ENCODE measurements at regions not wholly inside any gene's neighbourhood (a gene's known extent, or its start where the extent isn't known, plus 50 kb on each side); places are given as distances from the start of the nearest gene placed in this dataset.

DNA sequence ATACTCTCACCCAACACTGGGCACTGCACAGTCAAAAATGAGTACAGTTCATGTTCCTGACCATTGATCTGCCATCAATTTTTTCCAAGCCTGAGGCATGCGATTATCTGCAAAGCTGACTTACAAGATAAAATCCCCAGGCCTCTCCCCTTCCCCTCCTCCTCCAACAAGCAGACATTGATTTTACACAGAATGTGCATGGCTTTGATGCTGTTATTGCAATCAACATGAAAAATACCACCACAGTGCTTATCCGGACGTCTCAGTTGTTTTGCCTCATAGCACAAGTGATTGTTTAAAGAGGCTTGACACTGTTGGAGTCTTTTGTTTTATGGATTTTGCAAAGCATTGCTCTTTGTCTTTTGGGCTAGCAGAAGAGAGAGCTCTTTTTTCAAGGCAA, 163.8 kb downstream of the TOX3 start:
- Histone ChIP-seq H3K9me2 (replicated peaks; ENCODE audit: low read depth, low read length) (no peaks in the 10 kb centered on the region), H3K9me3 (ENCODE audit: insufficient read depth, low read depth, low read length) (no peaks in the 10 kb centered on the region), H4K20me1 (ENCODE audit: insufficient read depth, low read length, poor library complexity, severe bottlenecking) (no peaks in the 10 kb centered on the region), H3K4me2 (ENCODE audit: low read depth, low read length, poor library complexity, severe bottlenecking) (no peak overlapping the region), H3K9ac (ENCODE audit: low read depth, low read length, poor library complexity, severe bottlenecking) (no peak overlapping the region), H3K36me3 (ENCODE audit: insufficient read depth, low read length) (no peaks in the 10 kb centered on the region), H3K4me3 (ENCODE audit: low read length, poor library complexity, severe bottlenecking) (no peak overlapping the region), H3K4me1 (ENCODE audit: insufficient read depth, low read length, poor library complexity, severe bottlenecking) (no peaks in the 10 kb centered on the region), H3K27me3 (ENCODE audit: insufficient read depth, low read length, poor library complexity, severe bottlenecking) (no peaks in the 10 kb centered on the region), H3F3A (ENCODE audit: low read depth) (no peaks in the 10 kb centered on the region), H2AFZ (ENCODE audit: low read length) (no peak overlapping the region), H3K79me2 (ENCODE audit: insufficient read depth, low read length) (no peaks in the 10 kb centered on the region)
- TF ChIP-seq, protein P1, sequence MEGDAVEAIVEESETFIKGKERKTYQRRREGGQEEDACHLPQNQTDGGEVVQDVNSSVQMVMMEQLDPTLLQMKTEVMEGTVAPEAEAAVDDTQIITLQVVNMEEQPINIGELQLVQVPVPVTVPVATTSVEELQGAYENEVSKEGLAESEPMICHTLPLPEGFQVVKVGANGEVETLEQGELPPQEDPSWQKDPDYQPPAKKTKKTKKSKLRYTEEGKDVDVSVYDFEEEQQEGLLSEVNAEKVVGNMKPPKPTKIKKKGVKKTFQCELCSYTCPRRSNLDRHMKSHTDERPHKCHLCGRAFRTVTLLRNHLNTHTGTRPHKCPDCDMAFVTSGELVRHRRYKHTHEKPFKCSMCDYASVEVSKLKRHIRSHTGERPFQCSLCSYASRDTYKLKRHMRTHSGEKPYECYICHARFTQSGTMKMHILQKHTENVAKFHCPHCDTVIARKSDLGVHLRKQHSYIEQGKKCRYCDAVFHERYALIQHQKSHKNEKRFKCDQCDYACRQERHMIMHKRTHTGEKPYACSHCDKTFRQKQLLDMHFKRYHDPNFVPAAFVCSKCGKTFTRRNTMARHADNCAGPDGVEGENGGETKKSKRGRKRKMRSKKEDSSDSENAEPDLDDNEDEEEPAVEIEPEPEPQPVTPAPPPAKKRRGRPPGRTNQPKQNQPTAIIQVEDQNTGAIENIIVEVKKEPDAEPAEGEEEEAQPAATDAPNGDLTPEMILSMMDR (conservative IDR thresholded peaks at IDR 0.05; ENCODE audit: low read length) = no peak
- no peak for TF ChIP-seq EZH2phosphoT487 (IDR thresholded peaks at IDR 0.05; ENCODE audit: borderline replicate concordance)

DNA sequence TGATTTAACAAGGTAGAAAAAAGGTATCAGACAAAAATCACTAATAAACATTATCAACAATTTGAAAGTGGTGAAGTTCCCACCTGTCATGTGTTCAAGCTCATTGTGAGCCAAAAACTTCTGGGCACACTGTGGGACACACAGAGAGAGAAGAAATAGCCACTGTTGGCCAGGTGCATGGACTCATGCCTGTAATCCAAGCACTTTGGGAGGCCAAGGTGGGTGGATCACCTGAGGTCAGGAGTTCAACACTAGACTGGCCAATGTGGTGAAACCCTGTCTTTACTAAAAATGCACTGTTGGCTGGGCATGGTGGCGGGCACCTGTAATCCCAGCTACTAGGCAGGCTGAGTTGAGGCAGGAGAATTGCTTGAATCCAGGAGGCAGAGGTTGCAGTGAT, 167.4 kb downstream of the TOX3 start:
- Histone ChIP-seq H3K4me2 (ENCODE audit: low read depth, low read length, poor library complexity, severe bottlenecking) (no peak overlapping the region), H3K79me2 (ENCODE audit: insufficient read depth, low read length) (no peaks in the 10 kb centered on the region), H2AFZ (ENCODE audit: low read length) (no peak overlapping the region), H3K36me3 (ENCODE audit: insufficient read depth, low read length) (no peaks in the 10 kb centered on the region), H3K4me3 (ENCODE audit: low read length, poor library complexity, severe bottlenecking) (no peak overlapping the region), H3K9ac (ENCODE audit: low read depth, low read length, poor library complexity, severe bottlenecking) (no peak overlapping the region), H3F3A (ENCODE audit: low read depth) (no peaks in the 10 kb centered on the region), H3K27me3 (ENCODE audit: insufficient read depth, low read length, poor library complexity, severe bottlenecking) (no peaks in the 10 kb centered on the region), H3K4me1 (ENCODE audit: insufficient read depth, low read length, poor library complexity, severe bottlenecking) (no peaks in the 10 kb centered on the region), H3K9me2 (replicated peaks; ENCODE audit: low read depth, low read length) (no peaks in the 10 kb centered on the region), H3K9me3 (ENCODE audit: insufficient read depth, low read depth, low read length) (no peaks in the 10 kb centered on the region), H4K20me1 (ENCODE audit: insufficient read depth, low read length, poor library complexity, severe bottlenecking) (no peaks in the 10 kb centered on the region)
- TF ChIP-seq EZH2phosphoT487 (IDR thresholded peaks at IDR 0.05; ENCODE audit: borderline replicate concordance) = no peak
- TF ChIP-seq, protein P1 (conservative IDR thresholded peaks at IDR 0.05; ENCODE audit: low read length) = no peak

DNA sequence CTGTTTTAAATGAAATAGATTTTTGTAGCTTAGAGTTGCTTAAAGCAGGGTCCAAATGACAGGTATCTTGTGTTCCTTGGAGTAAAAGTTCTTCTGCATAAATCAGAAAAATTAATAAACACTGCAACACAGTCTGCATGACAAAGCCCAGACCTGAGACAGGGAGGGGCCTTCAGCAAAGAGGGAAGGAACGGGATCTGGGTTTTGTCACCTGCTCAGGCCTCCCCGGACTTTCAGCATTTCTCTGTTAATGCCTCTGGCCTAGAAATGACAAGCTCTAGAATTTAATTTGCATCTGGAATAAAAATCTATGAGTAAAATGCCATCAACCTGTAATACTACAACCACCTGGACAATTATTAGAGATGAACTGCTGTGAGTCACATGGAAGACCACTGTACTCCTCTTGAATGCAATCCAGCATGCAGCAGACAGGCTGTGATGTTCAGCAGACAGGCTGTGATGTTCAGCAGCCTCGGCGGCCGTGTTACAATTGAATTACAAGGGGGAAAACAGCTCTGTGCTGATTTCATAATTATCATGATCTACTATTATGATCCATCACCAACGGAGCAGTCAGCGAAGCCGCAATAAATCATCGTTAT, 170.2 kb downstream of the TOX3 start:
- H3K9me2 ChIP-seq (replicated peaks; ENCODE audit: low read depth, low read length) = no peaks in the 10 kb centered on the region
- no peak overlapping the region for H3K9ac ChIP-seq (ENCODE audit: low read depth, low read length, poor library complexity, severe bottlenecking)
- H2AFZ ChIP-seq (ENCODE audit: low read length) = no peak overlapping the region
- no peak overlapping the region for H3K4me2 ChIP-seq (ENCODE audit: low read depth, low read length, poor library complexity, severe bottlenecking)
- no peak for TF ChIP-seq EZH2phosphoT487 (IDR thresholded peaks at IDR 0.05; ENCODE audit: borderline replicate concordance)
- TF ChIP-seq, protein P1 (conservative IDR thresholded peaks at IDR 0.05; ENCODE audit: low read length) = no peak
- H3K36me3 ChIP-seq (ENCODE audit: insufficient read depth, low read length) = no peaks in the 10 kb centered on the region
- no peaks in the 10 kb centered on the region for H3K27me3 ChIP-seq (ENCODE audit: insufficient read depth, low read length, poor library complexity, severe bottlenecking)
- no peaks in the 10 kb centered on the region for H3K79me2 ChIP-seq (ENCODE audit: insufficient read depth, low read length)
- H4K20me1 ChIP-seq (ENCODE audit: insufficient read depth, low read length, poor library complexity, severe bottlenecking) = no peaks in the 10 kb centered on the region
- no peak overlapping the region for H3K4me3 ChIP-seq (ENCODE audit: low read length, poor library complexity, severe bottlenecking)
- no peaks in the 10 kb centered on the region for H3F3A ChIP-seq (ENCODE audit: low read depth)
- no peaks in the 10 kb centered on the region for H3K4me1 ChIP-seq (ENCODE audit: insufficient read depth, low read length, poor library complexity, severe bottlenecking)
- H3K9me3 ChIP-seq (ENCODE audit: insufficient read depth, low read depth, low read length) = 0 out of 2 replicates have a peak, but pooled peaks cover 3% of the 10 kb centered on the region
